Kidney epithelial cell (primary cell): ENCODE measurements at regions not wholly inside any gene's neighbourhood (a gene's known extent, or its start where the extent isn't known, plus 50 kb on each side); places are given as distances from the start of the nearest gene placed in this dataset.
"Not testable (repeated sequence)": the region's sequence is repeated elsewhere in the genome, so short reads cannot be mapped to it uniquely, and the experiment has no call there.

Experiments
- DNase-seq: peaks from one replicate; pipeline ENCODE4 v3.0.0-alpha.2; 2010; ENCODE audit warnings: low read depth
- H3K27me3 ChIP-seq: 2 replicates; pipeline ENCODE4 v1.6.0; 2011; ENCODE audit warnings: low read length; ENCODE audit not compliant: control insufficient read depth, insufficient read depth
- H3K36me3 ChIP-seq: 2 replicates; pipeline ENCODE4 v1.5.1; 2011; ENCODE audit warnings: low read length; ENCODE audit not compliant: control insufficient read depth, insufficient read depth
- H3K4me3 ChIP-seq: 2 replicates; pipeline ENCODE4 v1.5.1; 2011; ENCODE audit warnings: low read depth, mild to moderate bottlenecking, control low read depth, low read length
- CTCF ChIP-seq: IDR thresholded peaks from 2 replicates; pipeline ENCODE4 v1.5.1; 2011; ENCODE audit warnings: mild to moderate bottlenecking, moderate library complexity, low read length, control low read depth, inconsistent platforms; ENCODE audit not compliant: insufficient read depth, poor library complexity, severe bottlenecking

DNA sequence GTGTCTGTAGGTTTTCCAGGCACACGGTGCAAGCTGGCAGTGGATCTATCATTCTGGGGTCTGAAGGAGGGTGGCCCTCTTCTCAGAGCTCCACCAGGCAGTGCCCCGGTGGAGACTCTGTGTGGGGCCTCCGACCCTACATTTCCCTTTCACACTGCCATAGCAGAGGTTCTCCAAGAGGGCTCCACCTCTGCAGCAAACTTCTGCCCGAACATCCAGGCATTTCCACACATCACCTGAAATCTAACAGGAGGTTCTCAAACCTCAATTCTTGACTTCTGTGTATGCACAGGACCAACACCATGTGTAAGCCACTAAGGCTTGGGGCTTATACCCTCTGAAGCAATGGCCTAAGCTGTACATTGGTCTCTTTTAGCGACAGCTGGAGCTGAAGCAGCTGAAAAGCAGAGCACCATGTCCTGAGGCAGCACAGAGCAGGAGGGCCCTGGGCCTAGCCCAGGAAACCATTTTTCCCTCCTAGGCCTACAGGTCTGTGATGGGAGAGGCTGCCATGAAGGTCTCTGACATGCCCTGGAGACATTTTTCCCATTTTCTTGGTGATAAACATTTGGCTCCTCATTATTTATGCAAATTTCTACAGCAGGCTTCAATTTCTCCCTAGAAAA lies 253.3 kb downstream of the ERMARD start:
- H3K27me3 ChIP-seq: peaks cover 3% of the 10 kb centered on the region
- DNase-seq: no peak
- no peaks in the 10 kb centered on the region for H3K36me3 ChIP-seq
- no peak overlapping the region for H3K4me3 ChIP-seq
- TF ChIP-seq CTCF: no peak

DNA sequence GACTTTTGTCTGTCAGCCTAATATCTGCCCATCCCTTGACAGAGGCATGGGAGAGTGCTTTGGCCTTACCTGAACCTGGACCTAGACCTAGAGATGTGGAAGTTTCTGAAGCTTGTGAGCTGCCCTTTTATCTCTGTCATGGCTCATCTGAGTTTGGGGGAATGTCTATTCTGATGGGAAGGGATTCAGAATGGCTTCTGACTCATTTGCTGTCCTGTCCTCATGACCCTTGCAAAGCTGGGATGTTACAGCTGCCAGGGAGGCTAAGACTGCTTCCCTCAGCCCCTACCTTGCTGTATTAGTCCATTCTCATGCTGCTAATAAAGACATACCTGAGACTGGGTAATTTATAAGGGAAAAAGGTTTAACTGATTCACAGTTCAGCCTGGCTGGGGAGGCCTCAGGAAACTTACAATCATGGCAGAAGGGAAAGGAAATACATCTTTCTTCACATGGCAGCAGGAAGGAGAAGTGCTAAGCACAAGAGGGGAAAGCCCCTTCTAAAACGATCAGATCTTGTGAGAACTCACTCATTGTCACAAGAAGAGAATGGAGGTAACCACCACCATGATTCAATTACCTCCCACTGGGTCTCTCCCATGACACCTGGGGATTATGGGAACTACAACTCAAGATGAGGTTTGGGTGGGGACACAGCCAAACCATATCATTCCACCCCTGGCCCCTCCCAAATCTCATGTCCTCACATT lies 252.2 kb downstream of the ERMARD start:
- no peak for TF ChIP-seq CTCF
- DNase-seq: no peak
- Histone ChIP-seq H3K27me3 (peaks cover 3% of the 10 kb centered on the region), H3K4me3 (no peak overlapping the region), H3K36me3 (no peaks in the 10 kb centered on the region)

- Histone ChIP-seq H3K4me3 (no peak overlapping the region), H3K36me3 (no peaks in the 10 kb centered on the region), H3K27me3 (peaks cover 3% of the 10 kb centered on the region)
- no peak for DNase-seq
- no peak for TF ChIP-seq CTCF
Measured at GRCh38 chr6:170003027-170003426, 251.6 kb downstream of the ERMARD start.

DNA sequence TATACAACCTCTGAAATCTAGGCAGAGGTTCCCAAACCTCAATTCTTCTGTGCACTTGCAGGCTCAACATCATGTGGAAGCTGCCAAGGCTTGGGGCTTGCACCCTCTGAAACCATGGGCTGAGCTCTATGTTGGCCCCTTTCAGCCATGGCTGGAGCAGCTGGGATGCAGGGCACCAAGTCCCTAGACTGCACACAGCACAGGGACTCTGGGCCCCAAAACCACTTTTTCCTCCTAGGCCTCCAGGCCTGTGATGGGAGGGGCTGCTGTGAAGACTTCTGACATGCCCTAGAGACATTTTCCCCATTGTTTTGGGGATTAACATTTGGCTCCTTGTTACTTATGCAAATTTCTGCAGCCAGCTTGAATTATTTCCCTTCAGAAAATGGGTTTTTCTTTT lies 250.4 kb downstream of the ERMARD start:
- not testable (repeated sequence) for H3K4me3 ChIP-seq, H3K36me3 ChIP-seq

DNA sequence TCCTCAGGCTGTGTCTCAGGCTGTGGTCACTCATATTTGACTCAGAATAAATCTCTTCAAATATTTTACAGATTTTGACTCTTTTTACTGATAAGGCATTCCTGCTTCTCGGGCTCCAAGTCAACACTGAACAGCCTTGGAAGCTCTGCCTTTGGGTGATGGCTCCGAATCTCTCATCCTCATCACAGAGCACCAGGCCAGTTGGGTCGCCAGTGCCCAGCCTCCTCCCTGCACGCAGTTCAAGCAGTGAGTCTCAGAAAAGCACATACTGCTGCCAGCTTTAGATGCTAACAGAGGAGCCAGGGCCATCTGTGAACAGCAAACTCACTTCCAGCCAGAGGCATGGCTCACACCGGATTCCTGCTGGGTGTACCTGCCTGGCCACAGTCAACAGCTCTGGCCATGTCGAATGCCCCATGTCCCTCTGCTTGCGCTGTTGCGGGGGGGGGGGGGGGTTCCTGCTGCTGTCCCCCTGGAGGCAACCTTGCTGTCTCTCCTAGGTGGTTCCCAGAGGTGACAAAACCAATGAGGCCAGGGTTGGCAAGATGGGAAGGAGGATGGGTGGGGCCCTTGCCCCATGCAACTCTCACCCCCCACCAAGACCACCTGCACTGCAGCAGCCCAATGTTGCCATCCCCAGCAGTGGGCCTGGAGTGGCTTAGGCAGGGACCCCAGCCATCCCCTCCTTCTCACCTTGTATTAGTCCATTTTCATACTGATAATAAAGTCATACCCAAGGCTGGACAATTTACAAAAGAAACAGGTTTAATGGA lies 248.8 kb downstream of the ERMARD start:
- Histone ChIP-seq H3K36me3 (no peaks in the 10 kb centered on the region), H3K27me3 (no peaks in the 10 kb centered on the region), H3K4me3 (no peak overlapping the region)
- TF ChIP-seq CTCF: no peak
- no peak for DNase-seq

More for the DNA sequence above, 250.4 kb downstream of the ERMARD start:
- H3K27me3 ChIP-seq, DNase-seq: not testable (repeated sequence)

- Histone ChIP-seq H3K4me3 (no peak overlapping the region), H3K27me3 (no peaks in the 10 kb centered on the region), H3K36me3 (no peaks in the 10 kb centered on the region)
- no peak for DNase-seq
- TF ChIP-seq CTCF: no peak
Measured at GRCh38 chr6:169999367-169999766, 247.9 kb downstream of the ERMARD start.
